B cell (primary cell): ENCODE measurements at regions not wholly inside any gene's neighbourhood (a gene's known extent, or its start where the extent isn't known, plus 50 kb on each side); places are given as distances from the start of the nearest gene placed in this dataset.

Experiments used
- ATAC-seq: fragments of 200-7000 bp; cut with Tn5 transposase; one replicate; pipeline ENCODE4 v1.10.0; 2021; ENCODE audit warnings: low read depth, mild to moderate bottlenecking, moderate number of reproducible peaks, moderate library complexity
- CTCF ChIA-PET: fragments of 350-600 bp; sonication (Branson Sonifier 250); formaldehyde crosslinking; loops from one replicate; lab custom pipeline; 2021; ENCODE audit warnings: antibody characterized with exemption, inconsistent platforms; lab: Charles Lee
- POLR2A ChIA-PET: fragments of 350-600 bp; sonication (Branson Sonifier 250); formaldehyde crosslinking; loops from one replicate; lab custom pipeline; 2021; ENCODE audit warnings: antibody characterized with exemption; lab: Charles Lee
- DNase-seq: peaks from one replicate; pipeline ENCODE4 v3.0.0; 2013
- H2AFZ ChIP-seq: 2 replicates; pipeline ENCODE4 v1.6.1; 2012; ENCODE audit warnings: mild to moderate bottlenecking, low read depth, low read length; ENCODE audit not compliant: insufficient read depth, poor library complexity, severe bottlenecking
- H3K27ac ChIP-seq, 2 donors: 1 replicate in 1 of 2; 2 replicates in 1 of 2; pipeline ENCODE4 v1.5.1; 2012 to 2013; ENCODE audit warnings: low read length in 2 of 2, mild to moderate bottlenecking in 2 of 2, moderate library complexity in 1 of 2
- H3K27me3 ChIP-seq, 4 experiments: fragments of 200-600 bp in 1 of 4; sonication (generic) in 1 of 4; replicated peaks in 1 of 4; 1 replicate in 2 of 4; 2 replicates in 2 of 4; pipeline versions ENCODE4 v1.6.1 to v1.7.0; 2013 to 2016; ENCODE audit warnings: low read length in 3 of 4, mild to moderate bottlenecking in 2 of 4, mixed read lengths in 1 of 4, moderate library complexity in 1 of 4; ENCODE audit not compliant: insufficient read depth in 4 of 4, control insufficient read depth in 3 of 4; ENCODE audit errors: control extremely low read depth in 1 of 4
- H3K36me3 ChIP-seq, 2 experiments: replicated peaks in 1 of 2; 1 replicate in 1 of 2; 2 replicates in 1 of 2; pipeline versions ENCODE4 v1.6.1 to v1.7.1; 2013; ENCODE audit warnings: low read length in 1 of 2; ENCODE audit not compliant: insufficient read depth in 2 of 2, control insufficient read depth in 1 of 2; ENCODE audit errors: control extremely low read depth in 1 of 2, extremely low read depth in 1 of 2
- H3K4me1 ChIP-seq, 2 donors: fragments of 200-600 bp in 1 of 2; sonication (generic) in 1 of 2; 1 replicate in 1 of 2; 2 replicates in 1 of 2; pipeline versions ENCODE4 v1.5.1 to v1.6.1; 2013 to 2017; ENCODE audit warnings: low read length in 2 of 2; ENCODE audit not compliant: control insufficient read depth in 2 of 2, insufficient read depth in 2 of 2
- H3K4me2 ChIP-seq: replicated peaks from 2 replicates; pipeline ENCODE3; 2012; ENCODE audit warnings: mild to moderate bottlenecking, low read depth, low read length; ENCODE audit not compliant: poor library complexity, severe bottlenecking
- H3K4me3 ChIP-seq, 5 experiments: fragments of 200-600 bp in 1 of 5; sonication (generic) in 1 of 5; 1 replicate in 3 of 5; 2 replicates in 2 of 5; pipeline versions ENCODE4 v1.5.1 to v1.7.0; 2011 to 2016; ENCODE audit warnings: low read length in 4 of 5, mild to moderate bottlenecking in 4 of 5, low read depth in 2 of 5, control low read depth in 1 of 5, moderate library complexity in 1 of 5; ENCODE audit not compliant: insufficient read depth in 1 of 5; ENCODE audit errors: control extremely low read depth in 1 of 5, extremely low read depth in 1 of 5
- H3K79me2 ChIP-seq: fragments of 200-600 bp; sonication (generic); one replicate; pipeline ENCODE4 v1.6.0; 2016; ENCODE audit warnings: low read length; ENCODE audit not compliant: control insufficient read depth, insufficient read depth
- H3K9ac ChIP-seq: fragments of 200-600 bp; sonication (generic); 2 replicates; pipeline ENCODE4 v1.6.1; 2017; ENCODE audit warnings: mild to moderate bottlenecking, low read length, moderate library complexity
- H3K9me3 ChIP-seq, 3 donors: one replicate each; pipeline versions ENCODE4 v1.6.1 to v1.7.1; 2013; ENCODE audit warnings: low read length in 2 of 3; ENCODE audit not compliant: control insufficient read depth in 2 of 3, insufficient read depth in 1 of 3; ENCODE audit errors: control extremely low read depth in 1 of 3
- H4K20me1 ChIP-seq: 2 replicates; pipeline ENCODE4 v1.6.0; 2012; ENCODE audit warnings: mild to moderate bottlenecking, low read length; ENCODE audit not compliant: insufficient read depth, control insufficient read depth, poor library complexity, severe bottlenecking
- H3K27ac Mint-ChIP-seq: one replicate; pipeline ENCODE4 v1.8.0; 2021; ENCODE audit warnings: mixed read lengths
- H3K27me3 Mint-ChIP-seq: one replicate; pipeline ENCODE4 v1.8.0; 2021; ENCODE audit warnings: mixed read lengths
- H3K4me1 Mint-ChIP-seq: one replicate; pipeline ENCODE4 v1.8.0; 2021; ENCODE audit warnings: mixed read lengths
- H3K4me3 Mint-ChIP-seq: one replicate; pipeline ENCODE4 v1.8.0; 2021; ENCODE audit warnings: mixed read lengths
- H3K9me3 Mint-ChIP-seq: one replicate; pipeline ENCODE4 v1.8.0; 2022; ENCODE audit warnings: mixed read lengths; ENCODE audit not compliant: insufficient read depth
- CTCF ChIP-seq: fragments of 200-600 bp; IDR thresholded peaks from one replicate; pipeline ENCODE4 v1.8.0; 2022; ENCODE audit warnings: antibody characterized with exemption, mild to moderate bottlenecking
- EZH2 ChIP-seq: IDR thresholded peaks from 2 replicates; pipeline ENCODE4 v1.6.1; 2012; ENCODE audit warnings: borderline replicate concordance, low read depth, mild to moderate bottlenecking, moderate library complexity, low read length; ENCODE audit not compliant: insufficient read depth, poor library complexity, severe bottlenecking
- WGBS: methylation state at CpG from one replicate; pipeline ENCODE4 v1.1.5; 2013; ENCODE audit warnings: missing lambda C conversion rate; ENCODE audit not compliant: insufficient coverage; 5-methylcytosine and 5-hydroxymethylcytosine counted together
- intact Hi-C: fragments of 100-400 bp; cut with micrococcal nuclease; formaldehyde crosslinking; loops from one replicate; pipeline ENCODE4 v1.10.0; 2022

GRCh38 chr3:105284876-105285275, 81.8 kb upstream of the ALCAM start:
- no peaks in the 10 kb centered on the region for H3K79me2 ChIP-seq
- Mint-ChIP-seq H3K4me1 (no peaks in the 10 kb centered on the region), H3K9me3 (peaks cover under 1% of the 10 kb centered on the region), H3K27me3 (no peaks in the 10 kb centered on the region), H3K4me3 (no peak overlapping the region), H3K27ac (no peak overlapping the region)
- H2AFZ ChIP-seq = no peak overlapping the region
- no peaks in the 10 kb centered on the region for H4K20me1 ChIP-seq
- TF ChIP-seq CTCF = no peak
- TF ChIP-seq EZH2 = no peak
- ChIA-PET POLR2A (interaction anchor here (0.7 kb wide), 1 partner anchor 72 kb away, joined by 3 read pairs; no protein-coding TSS in a partner anchor), CTCF (interaction anchor here (0.7 to 1.0 kb wide), 2 partner anchors 12 to 239 kb away, joined by 3 read pairs; no protein-coding TSS in a partner anchor)
- no peak overlapping the region for H3K9ac ChIP-seq
- no peak overlapping the region for H3K4me3 ChIP-seq
- no peaks in the 10 kb centered on the region for H3K27me3 ChIP-seq
- no peak for ATAC-seq
- H3K4me1 ChIP-seq = no peaks in the 10 kb centered on the region
- DNase-seq = no peak
- H3K27ac ChIP-seq = no peak overlapping the region
- H3K36me3 ChIP-seq = no peaks in the 10 kb centered on the region
- WGBS = no CpG with 5 or more reads among the region's 2 CpGs
- no peak overlapping the region for H3K4me2 ChIP-seq
- H3K9me3 ChIP-seq = no peaks in the 10 kb centered on the region
- intact Hi-C loops = no loop called here

- DNase-seq (no peak), ATAC-seq (no peak)
- H3K27me3 ChIP-seq = no peaks in the 10 kb centered on the region
- no peak overlapping the region for H3K27ac ChIP-seq
- ChIA-PET CTCF (interaction anchor here (1.0 kb wide), 1 partner anchor 12 kb away, joined by 3 read pairs; no protein-coding TSS in a partner anchor), POLR2A (no interaction called here)
- H4K20me1 ChIP-seq = no peaks in the 10 kb centered on the region
- Mint-ChIP-seq H3K27me3 (no peaks in the 10 kb centered on the region), H3K9me3 (peaks cover 3% of the 10 kb centered on the region), H3K27ac (no peak overlapping the region), H3K4me3 (no peak overlapping the region), H3K4me1 (no peaks in the 10 kb centered on the region)
- no peak overlapping the region for H2AFZ ChIP-seq
- H3K9ac ChIP-seq = no peak overlapping the region
- no peaks in the 10 kb centered on the region for H3K4me1 ChIP-seq
- H3K4me3 ChIP-seq = no peak overlapping the region
- no peaks in the 10 kb centered on the region for H3K9me3 ChIP-seq
- no CpG with 5 or more reads among the region's 1 CpG for WGBS
- TF ChIP-seq CTCF = no peak
- TF ChIP-seq EZH2 = no peak
- H3K36me3 ChIP-seq = no peaks in the 10 kb centered on the region
- H3K79me2 ChIP-seq = no peaks in the 10 kb centered on the region
- no peak overlapping the region for H3K4me2 ChIP-seq
- intact Hi-C loops = no loop called here
Measured at GRCh38 chr3:105285653-105286241, 81.0 kb upstream of the ALCAM start.
